K562 (cell line): ENCODE measurements at regions not wholly inside any gene's neighbourhood (a gene's known extent, or its start where the extent isn't known, plus 50 kb on each side); places are given as distances from the start of the nearest gene placed in this dataset.

ENCODE experiments used
- CEBPB ChIP-seq: fragments of 450-650 bp; IDR thresholded peaks from 2 replicates; pipeline ENCODE4 v1.6.1; 2016; ENCODE audit warnings: missing genetic modification characterization, missing compliant biosample characterization
- EP300 ChIP-seq: IDR thresholded peaks from 2 replicates; pipeline ENCODE4 v1.6.1; 2012; ENCODE audit warnings: low read length, improper control_type of control experiment
- ETV6 ChIP-seq, 3 experiments: fragments of 150-350 bp in 1 of 3; sonication (generic) in 1 of 3; formaldehyde crosslinking in 1 of 3; IDR thresholded peaks; 2 replicates each; pipeline versions ENCODE4 v1.6.1 to v1.8.0; 2014 to 2022; ENCODE audit warnings: borderline replicate concordance in 2 of 3, low read depth in 2 of 3, antibody characterized with exemption in 1 of 3, low read length in 1 of 3, mild to moderate bottlenecking in 1 of 3, missing genetic modification reagents in 1 of 3
- EZH2 ChIP-seq: IDR thresholded peaks from 2 replicates; pipeline ENCODE4 v1.6.1; 2012; ENCODE audit warnings: low read depth, mild to moderate bottlenecking, inconsistent platforms, low read length, borderline replicate concordance
- KAT7 ChIP-seq: sonication (generic); formaldehyde crosslinking; IDR thresholded peaks from 2 replicates; pipeline ENCODE4 v1.8.0; 2022; ENCODE audit warnings: missing genetic modification reagents, mild to moderate bottlenecking, borderline replicate concordance
- PCBP1 ChIP-seq: fragments of 200-400 bp; formaldehyde crosslinking; IDR thresholded peaks from 2 replicates; pipeline ENCODE4 v1.6.1; 2018; ENCODE audit warnings: mild to moderate bottlenecking, low read depth, low read length; ENCODE audit not compliant: poor library complexity, severe bottlenecking
- POLR2A ChIP-seq: fragments of 450-650 bp; conservative IDR thresholded peaks from 2 replicates; pipeline ENCODE4 v1.6.1; 2016
- TEAD4 ChIP-seq, 2 experiments: sonication (generic) in 1 of 2; formaldehyde crosslinking in 1 of 2; IDR thresholded peaks; 2 replicates each; pipeline versions ENCODE4 v1.6.1 to v1.8.0; 2012 to 2022; ENCODE audit warnings: borderline replicate concordance in 1 of 2, inconsistent platforms in 1 of 2, low read length in 1 of 2, mild to moderate bottlenecking in 1 of 2, missing genetic modification reagents in 1 of 2
- ZBTB17 ChIP-seq: fragments of 450-650 bp; formaldehyde crosslinking; IDR thresholded peaks from 2 replicates; pipeline ENCODE4 v1.4.0; 2020; ENCODE audit warnings: mild to moderate bottlenecking
- ZBTB49 ChIP-seq: sonication (generic); formaldehyde crosslinking; IDR thresholded peaks from 2 replicates; pipeline ENCODE4 v1.8.0; 2022; ENCODE audit warnings: missing genetic modification reagents, mild to moderate bottlenecking, borderline replicate concordance
- ZNF274 ChIP-seq: IDR thresholded peaks from 2 replicates; pipeline ENCODE4 v1.6.1; 2011; ENCODE audit warnings: low read depth, mild to moderate bottlenecking, low read length, moderate library complexity, borderline replicate concordance
- TF ChIP-seq, protein P1 (sequence below): fragments of 450-650 bp; formaldehyde crosslinking; IDR thresholded peaks from 2 replicates; pipeline ENCODE4 v1.4.0; 2022; ENCODE audit warnings: mild to moderate bottlenecking, moderate library complexity
- TF ChIP-seq, protein P2 (sequence below): fragments of 450-650 bp; conservative IDR thresholded peaks from 2 replicates; pipeline ENCODE4 v1.6.1; 2016; ENCODE audit warnings: missing genetic modification characterization, low read depth, mild to moderate bottlenecking, control low read depth, missing compliant biosample characterization
- TF ChIP-seq, protein P3 (sequence below), 3 experiments: IDR thresholded peaks in 2 of 3; conservative IDR thresholded peaks in 1 of 3; 2 replicates each; pipeline ENCODE4 v1.5.1; 2011 to 2012; ENCODE audit warnings: low read length in 3 of 3, mild to moderate bottlenecking in 3 of 3, control low read depth in 2 of 3, improper control_type of control experiment in 1 of 3, inconsistent platforms in 1 of 3, low read depth in 1 of 3, mixed read lengths in 1 of 3, moderate library complexity in 1 of 3; ENCODE audit not compliant: insufficient read depth in 2 of 3

- TF ChIP-seq, protein P1, sequence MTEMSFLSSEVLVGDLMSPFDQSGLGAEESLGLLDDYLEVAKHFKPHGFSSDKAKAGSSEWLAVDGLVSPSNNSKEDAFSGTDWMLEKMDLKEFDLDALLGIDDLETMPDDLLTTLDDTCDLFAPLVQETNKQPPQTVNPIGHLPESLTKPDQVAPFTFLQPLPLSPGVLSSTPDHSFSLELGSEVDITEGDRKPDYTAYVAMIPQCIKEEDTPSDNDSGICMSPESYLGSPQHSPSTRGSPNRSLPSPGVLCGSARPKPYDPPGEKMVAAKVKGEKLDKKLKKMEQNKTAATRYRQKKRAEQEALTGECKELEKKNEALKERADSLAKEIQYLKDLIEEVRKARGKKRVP (CRISPR knock-in tag) = no peak
- no peak for TF ChIP-seq ETV6 (IDR thresholded peaks at IDR 0.05; ENCODE audit: borderline replicate concordance in 1 of 2, low read depth in 2 of 2, low read length in 1 of 2)
- no peak for TF ChIP-seq ETV6 (CRISPR knock-in tag; IDR thresholded peaks at IDR 0.05; ENCODE audit: borderline replicate concordance)
- TF ChIP-seq ZNF274 = no peak
- no peak for TF ChIP-seq PCBP1
- no peak for TF ChIP-seq POLR2A
- TF ChIP-seq ZBTB17 (CRISPR knock-in tag) = no peak
- TF ChIP-seq CEBPB (tag) = no peak
- TF ChIP-seq, protein P2, sequence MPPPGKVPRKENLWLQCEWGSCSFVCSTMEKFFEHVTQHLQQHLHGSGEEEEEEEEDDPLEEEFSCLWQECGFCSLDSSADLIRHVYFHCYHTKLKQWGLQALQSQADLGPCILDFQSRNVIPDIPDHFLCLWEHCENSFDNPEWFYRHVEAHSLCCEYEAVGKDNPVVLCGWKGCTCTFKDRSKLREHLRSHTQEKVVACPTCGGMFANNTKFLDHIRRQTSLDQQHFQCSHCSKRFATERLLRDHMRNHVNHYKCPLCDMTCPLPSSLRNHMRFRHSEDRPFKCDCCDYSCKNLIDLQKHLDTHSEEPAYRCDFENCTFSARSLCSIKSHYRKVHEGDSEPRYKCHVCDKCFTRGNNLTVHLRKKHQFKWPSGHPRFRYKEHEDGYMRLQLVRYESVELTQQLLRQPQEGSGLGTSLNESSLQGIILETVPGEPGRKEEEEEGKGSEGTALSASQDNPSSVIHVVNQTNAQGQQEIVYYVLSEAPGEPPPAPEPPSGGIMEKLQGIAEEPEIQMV (tag) = no peak
- TF ChIP-seq TEAD4 (IDR thresholded peaks at IDR 0.05; ENCODE audit: low read length) = no peak
- no peak for TF ChIP-seq TEAD4 (CRISPR knock-in tag; IDR thresholded peaks at IDR 0.05; ENCODE audit: borderline replicate concordance)
- TF ChIP-seq, protein P3, sequence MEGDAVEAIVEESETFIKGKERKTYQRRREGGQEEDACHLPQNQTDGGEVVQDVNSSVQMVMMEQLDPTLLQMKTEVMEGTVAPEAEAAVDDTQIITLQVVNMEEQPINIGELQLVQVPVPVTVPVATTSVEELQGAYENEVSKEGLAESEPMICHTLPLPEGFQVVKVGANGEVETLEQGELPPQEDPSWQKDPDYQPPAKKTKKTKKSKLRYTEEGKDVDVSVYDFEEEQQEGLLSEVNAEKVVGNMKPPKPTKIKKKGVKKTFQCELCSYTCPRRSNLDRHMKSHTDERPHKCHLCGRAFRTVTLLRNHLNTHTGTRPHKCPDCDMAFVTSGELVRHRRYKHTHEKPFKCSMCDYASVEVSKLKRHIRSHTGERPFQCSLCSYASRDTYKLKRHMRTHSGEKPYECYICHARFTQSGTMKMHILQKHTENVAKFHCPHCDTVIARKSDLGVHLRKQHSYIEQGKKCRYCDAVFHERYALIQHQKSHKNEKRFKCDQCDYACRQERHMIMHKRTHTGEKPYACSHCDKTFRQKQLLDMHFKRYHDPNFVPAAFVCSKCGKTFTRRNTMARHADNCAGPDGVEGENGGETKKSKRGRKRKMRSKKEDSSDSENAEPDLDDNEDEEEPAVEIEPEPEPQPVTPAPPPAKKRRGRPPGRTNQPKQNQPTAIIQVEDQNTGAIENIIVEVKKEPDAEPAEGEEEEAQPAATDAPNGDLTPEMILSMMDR (IDR thresholded peaks at IDR 0.05 in 2 of 3, conservative IDR thresholded peaks at IDR 0.05 in 1 of 3; ENCODE audit: insufficient read depth in 2 of 3, low read depth in 1 of 3, low read length in 3 of 3) = no peak
- no peak for TF ChIP-seq EZH2
- TF ChIP-seq ZBTB49 (CRISPR knock-in tag) = no peak
- TF ChIP-seq EP300 = no peak
- no peak for TF ChIP-seq KAT7
Measured at GRCh38 chr5:164637931-164638521, 1132.6 kb downstream of the MAT2B start.
